ENCODE measurements at regions not wholly inside any gene's neighbourhood (a gene's known extent, or its start where the extent isn't known, plus 50 kb on each side); places are given as distances from the start of the nearest gene placed in this dataset.

GRCh38 chr14:26938054-26938453, 340.2 kb upstream of the NOVA1 start:
- TF ChIP-seq EZH2phosphoT487 (IDR thresholded peaks at IDR 0.05; ENCODE audit: insufficient read depth, low read depth), result no peak
- TF ChIP-seq EZH2 (IDR thresholded peaks at IDR 0.05; ENCODE audit: insufficient read depth, poor library complexity, severe bottlenecking), result no peak
